Colonic mucosa (tissue), 4 donors: ENCODE measurements at regions not wholly inside any gene's neighbourhood (a gene's known extent, or its start where the extent isn't known, plus 50 kb on each side); places are given as distances from the start of the nearest gene placed in this dataset.

ENCODE experiments used
- DNase-seq: peaks from one replicate; pipeline ENCODE4 v3.0.0-alpha.2; 2020
- H3K27ac ChIP-seq: fragments of 200-600 bp; one replicate; pipeline ENCODE4 v1.8.0; 2021
- H3K27me3 ChIP-seq: fragments of 200-600 bp; one replicate; pipeline ENCODE4 v1.8.0; 2021
- H3K36me3 ChIP-seq: fragments of 200-600 bp; one replicate; pipeline ENCODE4 v1.8.0; 2021
- H3K4me1 ChIP-seq: fragments of 200-600 bp; one replicate; pipeline ENCODE4 v1.8.0; 2021; ENCODE audit warnings: mild to moderate bottlenecking
- H3K4me3 ChIP-seq: fragments of 200-600 bp; one replicate; pipeline ENCODE4 v1.8.0; 2021
- H3K9ac ChIP-seq, 2 donors: one replicate each; pipeline ENCODE4 v1.7.0; 2013; ENCODE audit warnings: control low read depth in 2 of 2, low read depth in 2 of 2, low read length in 2 of 2
- H3K9me3 ChIP-seq: fragments of 200-600 bp; one replicate; pipeline ENCODE4 v1.8.0; 2021
- intact Hi-C: fragments of 100-400 bp; cut with DNase I; formaldehyde crosslinking; loops from one replicate; pipeline ENCODE4 v1.14.1; 2022
- TF ChIP-seq, protein P1 (sequence below): fragments of 200-600 bp; IDR thresholded peaks from one replicate; pipeline ENCODE4 v1.8.0; 2022; ENCODE audit warnings: antibody characterized with exemption, mild to moderate bottlenecking
- donor health status: healthy.
- donor health status: DM: no; HTN: no; CAD: no.
- donor health status: DM: no; HTN: no; CAD: no.

GRCh38 chr12:98110536-98110935 is 404.9 kb upstream of the TMPO start:
- H3K4me1 ChIP-seq = no peaks in the 10 kb centered on the region
- TF ChIP-seq, protein P1, sequence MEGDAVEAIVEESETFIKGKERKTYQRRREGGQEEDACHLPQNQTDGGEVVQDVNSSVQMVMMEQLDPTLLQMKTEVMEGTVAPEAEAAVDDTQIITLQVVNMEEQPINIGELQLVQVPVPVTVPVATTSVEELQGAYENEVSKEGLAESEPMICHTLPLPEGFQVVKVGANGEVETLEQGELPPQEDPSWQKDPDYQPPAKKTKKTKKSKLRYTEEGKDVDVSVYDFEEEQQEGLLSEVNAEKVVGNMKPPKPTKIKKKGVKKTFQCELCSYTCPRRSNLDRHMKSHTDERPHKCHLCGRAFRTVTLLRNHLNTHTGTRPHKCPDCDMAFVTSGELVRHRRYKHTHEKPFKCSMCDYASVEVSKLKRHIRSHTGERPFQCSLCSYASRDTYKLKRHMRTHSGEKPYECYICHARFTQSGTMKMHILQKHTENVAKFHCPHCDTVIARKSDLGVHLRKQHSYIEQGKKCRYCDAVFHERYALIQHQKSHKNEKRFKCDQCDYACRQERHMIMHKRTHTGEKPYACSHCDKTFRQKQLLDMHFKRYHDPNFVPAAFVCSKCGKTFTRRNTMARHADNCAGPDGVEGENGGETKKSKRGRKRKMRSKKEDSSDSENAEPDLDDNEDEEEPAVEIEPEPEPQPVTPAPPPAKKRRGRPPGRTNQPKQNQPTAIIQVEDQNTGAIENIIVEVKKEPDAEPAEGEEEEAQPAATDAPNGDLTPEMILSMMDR = no peak
- no peak overlapping the region for H3K4me3 ChIP-seq
- no peak for DNase-seq
- intact Hi-C loops = no loop called here
- H3K27ac ChIP-seq = no peak overlapping the region
- no peaks in the 10 kb centered on the region for H3K27me3 ChIP-seq
- no peak overlapping the region for H3K9ac ChIP-seq
- H3K36me3 ChIP-seq = no peaks in the 10 kb centered on the region
- H3K9me3 ChIP-seq = no peaks in the 10 kb centered on the region

- Histone ChIP-seq H3K27me3 (no peaks in the 10 kb centered on the region), H3K36me3 (no peaks in the 10 kb centered on the region), H3K4me3 (no peak overlapping the region), H3K4me1 (no peaks in the 10 kb centered on the region), H3K9me3 (no peaks in the 10 kb centered on the region), H3K9ac (no peak overlapping the region), H3K27ac (no peak overlapping the region)
- TF ChIP-seq, protein P1 = no peak
- DNase-seq = no peak
- intact Hi-C loops = no loop called here
Observed at GRCh38 chr12:98113548-98113947, 401.8 kb upstream of the TMPO start.

GRCh38 chr12:98121963-98122362 is 393.4 kb upstream of the TMPO start:
- Histone ChIP-seq H3K27ac (no peak overlapping the region), H3K4me3 (no peak overlapping the region), H3K4me1 (no peaks in the 10 kb centered on the region), H3K36me3 (no peaks in the 10 kb centered on the region), H3K9ac (no peak overlapping the region), H3K27me3 (no peaks in the 10 kb centered on the region), H3K9me3 (no peaks in the 10 kb centered on the region)
- no peak for DNase-seq
- intact Hi-C loops = no loop called here
- TF ChIP-seq, protein P1 = no peak

GRCh38 chr12:98123021-98123461 is 392.3 kb upstream of the TMPO start:
- no peaks in the 10 kb centered on the region for H3K9me3 ChIP-seq
- no peak for DNase-seq
- TF ChIP-seq, protein P1 = no peak
- no peak overlapping the region for H3K27ac ChIP-seq
- H3K36me3 ChIP-seq = no peaks in the 10 kb centered on the region
- intact Hi-C loops = no loop called here
- H3K4me3 ChIP-seq = no peak overlapping the region
- no peaks in the 10 kb centered on the region for H3K27me3 ChIP-seq
- no peaks in the 10 kb centered on the region for H3K4me1 ChIP-seq
- no peak overlapping the region for H3K9ac ChIP-seq

- Histone ChIP-seq H3K9me3 (no peaks in the 10 kb centered on the region), H3K36me3 (no peaks in the 10 kb centered on the region), H3K4me1 (no peaks in the 10 kb centered on the region), H3K27me3 (no peaks in the 10 kb centered on the region), H3K27ac (no peak overlapping the region), H3K4me3 (no peak overlapping the region), H3K9ac (no peak overlapping the region)
- no peak for DNase-seq
- intact Hi-C loops = no loop called here
- TF ChIP-seq, protein P1 = no peak
Observed at GRCh38 chr12:98126637-98127335, 388.6 kb upstream of the TMPO start.
